HG02610 (cell line): ENCODE measurements at regions not wholly inside any gene's neighbourhood (a gene's known extent, or its start where the extent isn't known, plus 50 kb on each side); places are given as distances from the start of the nearest gene placed in this dataset.

Experiments
- ATAC-seq: cut with Tn5 transposase; IDR thresholded peaks from one replicate; pipeline ENCODE4 v1.9.1; 2021; ENCODE audit warnings: mild to moderate bottlenecking, moderate library complexity; ENCODE audit not compliant: unreplicated experiment

DNA sequence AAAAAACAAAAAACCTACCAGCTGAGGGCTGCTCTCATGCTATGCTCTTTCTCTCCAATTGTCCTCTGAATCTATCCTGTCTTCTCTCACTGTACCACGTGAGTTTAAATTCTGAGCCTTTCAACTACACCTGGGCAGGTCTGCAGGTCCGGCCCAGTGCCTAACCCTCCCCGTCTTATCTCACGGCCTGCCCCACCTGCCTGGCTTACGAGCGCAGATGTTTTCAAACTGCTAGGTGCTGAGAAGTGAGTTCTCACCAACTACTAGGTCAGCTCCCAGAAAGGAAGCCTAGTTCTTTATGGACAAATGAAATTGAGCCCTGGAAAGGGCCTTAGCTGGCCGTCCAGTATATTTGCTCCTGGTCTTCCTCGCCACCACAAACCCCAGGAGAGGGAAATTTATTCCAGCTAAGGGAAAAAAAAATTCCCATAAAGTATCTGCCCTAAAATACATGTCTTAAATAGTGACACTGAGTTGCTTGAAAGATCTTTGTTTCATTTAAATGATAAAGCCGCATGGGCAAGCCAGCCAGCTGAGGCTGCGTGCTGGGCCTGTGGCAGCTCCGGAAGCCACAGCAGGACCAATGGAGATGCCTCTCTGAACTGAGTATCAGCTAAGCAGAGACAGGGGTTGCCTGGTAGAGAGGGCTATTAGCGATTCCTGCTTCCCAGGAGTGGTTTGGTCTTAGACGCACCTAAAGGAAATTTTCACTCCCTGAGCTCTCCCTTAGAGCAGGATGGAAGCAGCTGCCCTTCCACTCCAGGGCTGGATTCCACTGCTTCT is 92.5 kb upstream of the NCK2 start:
- ATAC-seq: no peak

GRCh38 chr2:105649534-105649933 is 95.2 kb upstream of the NCK2 start:
- ATAC-seq: no peak

DNA sequence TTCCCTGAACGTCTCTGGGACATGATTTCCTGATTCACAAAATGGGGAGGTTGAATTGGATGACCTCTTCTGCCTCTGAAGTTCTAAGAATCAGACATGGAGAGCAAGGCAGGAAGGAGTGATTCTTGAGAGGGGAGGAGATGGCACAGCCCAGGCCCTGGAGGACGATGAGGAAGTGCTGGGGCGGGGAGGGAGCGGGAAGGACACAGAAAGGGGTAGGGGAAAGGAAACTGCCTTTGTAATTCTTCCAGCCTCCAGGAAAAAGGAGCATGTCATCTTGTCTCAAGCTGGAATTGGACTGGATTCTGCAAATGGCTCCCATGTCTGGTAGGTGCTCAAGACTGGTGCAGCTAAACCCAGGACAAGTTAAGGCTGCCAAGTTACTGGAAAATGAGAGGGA is 97.0 kb upstream of the NCK2 start:
- no peak for ATAC-seq

- no peak for ATAC-seq
These were observed 98.0 kb upstream of the NCK2 start for GRCh38 chr2:105646774-105647076.

GRCh38 chr2:105645938-105646773 is 98.6 kb upstream of the NCK2 start:
- ATAC-seq: no peak

DNA sequence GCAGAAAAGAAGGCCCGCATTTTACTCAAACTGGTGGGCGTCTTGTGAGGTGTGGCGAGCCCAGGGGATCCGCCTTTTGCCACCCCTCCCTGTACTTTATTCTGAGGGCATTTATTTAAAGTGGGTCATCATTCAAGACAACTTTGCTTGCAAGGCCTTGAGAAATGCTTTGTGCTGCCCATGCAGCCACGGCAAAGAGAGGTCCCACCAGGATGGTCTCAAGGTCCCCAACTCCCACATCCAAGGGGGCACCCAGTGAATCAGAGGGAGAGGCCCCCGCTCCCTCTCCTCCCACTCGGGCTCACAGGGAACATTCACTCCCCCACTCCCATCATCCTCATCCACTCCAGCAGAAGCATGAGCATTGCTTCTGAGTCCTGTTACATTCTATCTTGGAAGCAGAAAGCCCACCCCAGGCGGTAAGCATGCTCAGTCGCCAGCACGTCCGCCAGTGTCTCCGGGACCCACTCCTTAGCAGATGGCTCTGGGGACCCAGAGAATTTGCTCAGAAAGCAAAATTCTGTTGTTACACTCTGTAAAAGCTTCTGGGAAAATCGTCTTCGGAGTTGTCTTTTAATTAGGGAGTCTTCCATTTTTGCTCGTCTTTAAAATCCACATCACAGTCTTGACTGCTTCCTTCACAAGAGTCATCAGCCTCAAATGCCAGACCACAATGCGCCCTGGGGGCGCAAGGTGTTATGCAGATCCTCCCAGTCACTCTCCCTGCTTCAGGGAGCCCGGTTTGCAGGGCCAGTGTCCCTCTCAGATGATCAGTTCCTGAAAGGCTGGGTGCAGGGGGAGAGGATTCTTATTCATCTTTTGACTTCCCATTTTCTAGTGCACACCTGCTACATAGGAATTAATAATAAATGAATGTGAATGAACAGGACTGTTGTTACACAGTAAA is 99.4 kb upstream of the NCK2 start:
- ATAC-seq: no peak

GRCh38 chr2:105644174-105644980 is 100.3 kb upstream of the NCK2 start:
- no peak for ATAC-seq

DNA sequence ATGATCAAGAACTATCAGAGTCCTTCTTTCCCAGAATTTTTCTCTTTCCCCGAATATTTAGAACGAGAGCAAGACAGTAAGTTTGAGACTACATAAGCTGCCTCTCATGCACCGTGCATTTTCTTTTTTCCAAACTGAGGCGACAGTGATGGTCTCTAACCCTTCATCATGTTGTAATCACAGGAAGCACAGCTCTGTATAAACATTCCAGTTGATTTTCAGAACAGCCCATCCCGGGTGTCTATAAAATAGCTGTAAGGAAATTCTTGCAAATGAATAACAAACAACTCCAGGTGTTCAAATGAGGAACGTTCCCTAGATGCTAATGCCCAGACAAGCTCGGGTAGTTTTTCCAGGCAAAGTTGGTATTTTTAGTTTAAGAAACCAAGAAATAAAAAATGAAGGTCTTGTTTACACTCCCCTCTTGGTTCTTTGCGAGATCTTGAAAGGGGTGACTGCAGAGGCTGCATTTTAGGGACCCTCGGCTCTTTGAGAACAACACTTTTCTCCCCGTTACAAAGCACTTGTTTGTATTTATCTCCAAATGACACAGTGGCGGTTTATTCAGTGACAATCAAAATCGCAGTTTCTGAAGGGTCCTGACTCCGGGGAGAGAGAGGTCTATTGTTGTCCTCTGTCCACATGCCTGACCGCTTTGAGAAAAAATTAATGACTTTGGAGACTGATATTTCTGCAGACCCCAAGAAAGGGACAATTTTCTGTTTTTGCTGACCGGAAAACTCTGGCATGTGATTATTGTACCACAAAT is 101.1 kb upstream of the NCK2 start:
- ATAC-seq: no peak

DNA sequence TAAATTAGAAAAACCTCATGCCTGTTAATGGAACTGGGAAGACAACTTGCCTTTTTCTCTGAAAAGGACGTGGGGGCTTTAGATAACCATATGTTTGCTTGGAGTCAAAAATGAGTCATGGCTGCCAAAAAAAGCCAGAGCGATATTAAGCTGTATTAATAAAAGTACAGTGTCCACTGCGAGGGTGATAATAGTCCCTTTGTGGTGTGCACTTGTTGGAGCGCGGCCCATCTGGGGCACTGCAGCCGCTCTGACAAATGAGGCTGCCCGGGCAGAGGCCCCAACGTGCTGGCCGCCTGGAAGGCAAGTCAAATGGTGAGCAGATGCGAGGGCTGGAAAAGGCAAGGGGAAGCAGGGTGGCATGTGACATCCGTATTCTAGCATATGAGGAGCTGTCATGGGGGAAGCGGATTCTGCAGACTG is 103.3 kb upstream of the NCK2 start:
- no peak for ATAC-seq

DNA sequence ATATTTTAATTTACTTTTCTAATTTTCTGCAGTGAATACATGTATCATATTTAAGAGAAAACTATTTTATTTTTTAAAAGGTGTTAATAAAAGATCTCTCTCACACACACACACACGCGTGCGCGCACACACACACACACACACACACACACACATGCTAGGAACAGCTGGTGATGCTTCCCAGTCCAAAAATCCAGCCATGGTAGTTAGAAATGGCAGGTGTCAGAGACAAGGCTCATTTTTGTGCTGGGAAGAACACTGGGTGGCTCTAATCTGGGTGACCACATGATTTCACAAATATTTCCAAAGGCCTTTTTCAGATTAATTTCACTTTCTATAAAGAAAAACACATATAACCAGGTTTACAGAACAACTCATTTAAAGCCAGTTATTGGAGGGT is 104.5 kb upstream of the NCK2 start:
- no peak for ATAC-seq

DNA sequence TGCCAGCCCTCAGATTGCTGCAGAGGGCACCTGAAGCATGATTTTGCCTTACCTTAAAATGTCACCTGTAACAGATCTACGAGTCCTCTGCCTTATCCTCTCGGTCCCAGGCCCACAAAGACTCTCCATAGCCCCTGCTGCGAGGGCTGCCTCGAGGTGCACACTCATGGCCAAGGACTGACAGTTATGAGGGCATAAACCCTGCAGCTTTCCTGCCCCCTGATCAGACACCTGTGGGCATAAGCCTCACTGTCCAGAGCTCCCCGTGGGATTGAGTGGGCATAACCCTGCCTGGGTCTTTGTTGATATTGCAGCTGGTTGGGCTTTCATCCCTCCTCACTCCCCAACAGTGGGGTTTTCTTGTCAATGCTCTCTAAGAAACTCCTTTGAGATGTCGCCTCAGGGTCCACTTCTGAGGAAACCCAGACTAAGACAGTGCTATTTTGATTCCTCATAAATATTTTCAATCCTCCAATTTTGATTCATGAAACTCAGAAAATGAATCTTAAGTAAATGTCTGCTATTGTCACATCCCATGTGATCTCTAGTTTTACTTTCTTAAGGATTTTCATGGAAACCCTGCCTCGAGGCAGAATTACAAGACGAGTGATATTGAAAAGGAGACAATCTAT is 108.5 kb upstream of the NCK2 start:
- ATAC-seq: no peak

- no peak for ATAC-seq
These were observed 109.1 kb upstream of the NCK2 start for GRCh38 chr2:105635564-105635963.

- ATAC-seq: no peak
These were observed 110.5 kb upstream of the NCK2 start for GRCh38 chr2:105634198-105634597.

- no peak for ATAC-seq
These were observed 112.8 kb upstream of the NCK2 start for GRCh38 chr2:105631922-105632321.

DNA sequence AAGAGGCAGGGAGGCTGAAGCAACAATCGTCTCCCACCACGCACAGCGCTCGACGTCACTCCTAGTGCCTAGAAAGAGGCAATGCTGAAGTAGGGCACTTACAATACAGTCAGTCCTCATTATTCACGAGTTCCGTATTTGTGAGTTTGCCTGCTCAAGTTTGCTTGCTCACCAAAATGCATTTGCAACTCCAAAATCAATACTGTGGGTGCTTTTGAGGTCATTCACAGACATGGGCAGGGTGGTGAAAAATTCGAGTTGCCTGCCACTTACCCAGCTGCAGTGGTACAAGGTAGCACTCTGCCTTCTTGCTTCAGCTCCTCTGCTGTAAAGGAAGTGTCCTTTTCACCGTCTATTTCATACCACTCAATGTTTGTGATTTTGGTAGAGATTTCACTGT is 113.7 kb upstream of the NCK2 start:
- ATAC-seq: no peak

DNA sequence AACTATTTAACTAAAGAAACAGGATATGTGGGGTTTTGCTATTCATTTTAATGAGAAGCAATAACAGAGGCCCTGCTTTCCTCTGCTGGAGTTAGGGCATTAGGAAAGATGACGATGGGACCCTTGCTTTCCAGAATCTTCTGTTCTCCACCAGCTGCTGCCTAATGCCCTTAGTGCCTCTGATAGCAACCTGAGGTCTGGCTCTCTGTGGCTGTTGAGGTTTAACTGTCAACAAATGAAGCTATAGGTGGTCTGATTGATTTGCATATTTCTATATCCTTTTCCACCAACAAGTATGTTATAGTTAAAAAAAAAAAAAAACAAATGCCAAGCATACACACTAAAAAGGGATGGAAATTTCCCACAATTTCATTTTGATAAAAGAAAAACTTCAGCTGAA is 115.1 kb upstream of the NCK2 start:
- ATAC-seq: no peak

- ATAC-seq: no peak
These were observed 117.2 kb upstream of the NCK2 start for GRCh38 chr2:105627534-105627933.

GRCh38 chr2:105626966-105627340 is 117.8 kb upstream of the NCK2 start:
- no peak for ATAC-seq

DNA sequence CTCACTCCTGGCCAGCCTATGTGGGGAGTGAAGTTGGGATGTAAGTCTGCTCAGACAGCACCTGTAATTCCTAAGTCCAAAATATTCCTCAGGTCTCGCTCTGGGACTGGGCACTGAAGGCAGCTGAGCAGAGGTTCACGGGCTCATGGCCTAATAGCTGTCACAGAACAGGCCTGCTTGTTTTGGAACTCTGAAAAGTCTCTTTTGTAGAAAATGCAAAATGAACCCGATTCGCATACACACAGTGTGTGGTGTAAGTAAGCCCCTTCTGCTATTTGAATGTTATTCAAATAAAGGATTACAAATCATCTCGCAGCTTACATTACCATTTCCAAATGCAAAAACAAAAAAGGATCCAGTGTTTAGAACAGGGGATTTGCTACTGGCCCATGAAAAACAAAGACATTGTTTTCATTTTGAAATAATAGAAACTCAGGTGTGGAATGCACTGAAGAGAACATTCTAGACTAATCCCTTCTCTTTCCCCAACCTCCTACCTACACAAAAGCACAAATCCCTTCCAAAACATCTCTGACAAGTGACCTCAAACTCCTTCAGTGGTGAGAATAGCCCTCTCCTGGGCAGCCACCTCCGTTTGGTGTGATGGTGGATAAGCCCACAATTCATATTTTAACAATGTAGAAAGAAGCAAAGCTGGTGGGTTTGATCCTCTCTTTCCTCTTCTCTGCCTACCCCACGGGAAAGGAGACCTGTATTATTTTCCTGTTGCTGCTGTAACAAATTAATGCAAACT is 118.3 kb upstream of the NCK2 start:
- no peak for ATAC-seq
